ENCODE measurements at regions not wholly inside any gene's neighbourhood (a gene's known extent, or its start where the extent isn't known, plus 50 kb on each side); places are given as distances from the start of the nearest gene placed in this dataset.

GRCh38 chr21:20351138-20351537 is 647.1 kb upstream of the NCAM2 start:
- no peak for TF ChIP-seq CTCF (conservative IDR thresholded peaks at IDR 0.05 in 1 of 2, IDR thresholded peaks at IDR 0.05 in 1 of 2; ENCODE audit: extremely low read depth in 1 of 2, insufficient read depth in 1 of 2, low read depth in 1 of 2, low read length in 2 of 2)
- no peak for TF ChIP-seq EZH2 (IDR thresholded peaks at IDR 0.05; ENCODE audit: borderline replicate concordance, low read length)

All from mammary epithelial cell (primary cell).